ENCODE measurements at regions not wholly inside any gene's neighbourhood (a gene's known extent, or its start where the extent isn't known, plus 50 kb on each side); places are given as distances from the start of the nearest gene placed in this dataset.

DNA sequence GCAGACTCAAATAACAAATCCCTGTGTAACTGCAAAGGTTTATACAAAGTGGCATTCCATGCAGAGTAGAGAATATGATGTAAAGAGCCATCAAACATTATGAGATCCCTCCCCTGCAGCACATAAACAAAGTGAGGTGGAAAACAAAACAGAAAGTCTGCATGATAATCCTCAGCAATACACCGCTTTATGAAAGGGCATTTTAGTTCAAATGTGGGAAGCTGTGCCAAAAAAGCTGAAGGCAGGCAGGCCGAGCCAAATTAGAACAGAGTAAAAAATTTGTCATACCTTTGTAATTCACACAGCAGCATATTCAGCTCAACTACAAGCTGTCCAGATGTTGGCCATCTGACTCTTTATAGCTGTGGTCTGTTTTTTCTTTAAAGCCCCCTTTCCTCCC, 113.5 kb downstream of the LHX9 start:
- TF ChIP-seq, protein P1, sequence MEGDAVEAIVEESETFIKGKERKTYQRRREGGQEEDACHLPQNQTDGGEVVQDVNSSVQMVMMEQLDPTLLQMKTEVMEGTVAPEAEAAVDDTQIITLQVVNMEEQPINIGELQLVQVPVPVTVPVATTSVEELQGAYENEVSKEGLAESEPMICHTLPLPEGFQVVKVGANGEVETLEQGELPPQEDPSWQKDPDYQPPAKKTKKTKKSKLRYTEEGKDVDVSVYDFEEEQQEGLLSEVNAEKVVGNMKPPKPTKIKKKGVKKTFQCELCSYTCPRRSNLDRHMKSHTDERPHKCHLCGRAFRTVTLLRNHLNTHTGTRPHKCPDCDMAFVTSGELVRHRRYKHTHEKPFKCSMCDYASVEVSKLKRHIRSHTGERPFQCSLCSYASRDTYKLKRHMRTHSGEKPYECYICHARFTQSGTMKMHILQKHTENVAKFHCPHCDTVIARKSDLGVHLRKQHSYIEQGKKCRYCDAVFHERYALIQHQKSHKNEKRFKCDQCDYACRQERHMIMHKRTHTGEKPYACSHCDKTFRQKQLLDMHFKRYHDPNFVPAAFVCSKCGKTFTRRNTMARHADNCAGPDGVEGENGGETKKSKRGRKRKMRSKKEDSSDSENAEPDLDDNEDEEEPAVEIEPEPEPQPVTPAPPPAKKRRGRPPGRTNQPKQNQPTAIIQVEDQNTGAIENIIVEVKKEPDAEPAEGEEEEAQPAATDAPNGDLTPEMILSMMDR (IDR thresholded peaks at IDR 0.05; ENCODE audit: low read depth, low read length) = no peak
- TF ChIP-seq POLR2A (IDR thresholded peaks at IDR 0.05; ENCODE audit: extremely low read depth, insufficient read length) (no peak), MYC (IDR thresholded peaks at IDR 0.05; ENCODE audit: low read depth, low read length) (no peak)
